ENCODE measurements at regions not wholly inside any gene's neighbourhood (a gene's known extent, or its start where the extent isn't known, plus 50 kb on each side); places are given as distances from the start of the nearest gene placed in this dataset.
A peak's percentile ranks its signal among the peaks of the same experiment; 100 is the strongest.

GRCh38 chr14:71478542-71478941, 453.7 kb upstream of the RGS6 start:
- no peaks in the 10 kb centered on the region for H3K27me3 Mint-ChIP-seq (ENCODE audit: low read depth)
- no peaks in the 10 kb centered on the region for H3K9me3 Mint-ChIP-seq
- no peak overlapping the region for H3K4me3 Mint-ChIP-seq
- H3K36me3 Mint-ChIP-seq (ENCODE audit: low read depth), result no peaks in the 10 kb centered on the region
- H3K27ac Mint-ChIP-seq, result peak overlapping the region in 2 of 3 experiments; percentile 3 to 63
- TF ChIP-seq CTCF (IDR thresholded peaks at IDR 0.05; ENCODE audit: unreplicated experiment in 3 of 3), result no peak
- peaks cover 31% of the 10 kb centered on the region for H3K4me1 Mint-ChIP-seq

GRCh38 chr14:71481021-71481654, 451.1 kb upstream of the RGS6 start:
- peak overlapping the region in 1 of 3 experiments; percentile 73 for H3K27ac Mint-ChIP-seq
- peaks cover 28% of the 10 kb centered on the region for H3K4me1 Mint-ChIP-seq
- H3K4me3 Mint-ChIP-seq, result no peak overlapping the region
- no peaks in the 10 kb centered on the region for H3K27me3 Mint-ChIP-seq (ENCODE audit: low read depth)
- H3K9me3 Mint-ChIP-seq, result no peaks in the 10 kb centered on the region
- peaks cover 4% of the 10 kb centered on the region for H3K36me3 Mint-ChIP-seq (ENCODE audit: low read depth)
- TF ChIP-seq CTCF (IDR thresholded peaks at IDR 0.05; ENCODE audit: unreplicated experiment in 3 of 3), result no peak

- Mint-ChIP-seq H3K27ac (peak overlapping the region; percentile 43 to 76 (median 73)), H3K9me3 (no peaks in the 10 kb centered on the region), H3K4me3 (no peak overlapping the region), H3K27me3 (ENCODE audit: low read depth) (no peaks in the 10 kb centered on the region), H3K4me1 (peaks cover 40% of the 10 kb centered on the region), H3K36me3 (ENCODE audit: low read depth) (peaks cover 11% of the 10 kb centered on the region)
- TF ChIP-seq CTCF (IDR thresholded peaks at IDR 0.05; ENCODE audit: unreplicated experiment in 3 of 3), result no peak
Measured at GRCh38 chr14:71482671-71483070, 449.6 kb upstream of the RGS6 start.

GRCh38 chr14:71483154-71483553, 449.1 kb upstream of the RGS6 start:
- Mint-ChIP-seq H3K36me3 (ENCODE audit: low read depth) (peaks cover 11% of the 10 kb centered on the region), H3K27me3 (ENCODE audit: low read depth) (no peaks in the 10 kb centered on the region), H3K27ac (peak overlapping the region; percentile 43 to 76 (median 73)), H3K9me3 (no peaks in the 10 kb centered on the region), H3K4me3 (no peak overlapping the region), H3K4me1 (peaks cover 41% of the 10 kb centered on the region)
- no peak for TF ChIP-seq CTCF (IDR thresholded peaks at IDR 0.05; ENCODE audit: unreplicated experiment in 3 of 3)

- no peak overlapping the region for H3K4me3 Mint-ChIP-seq
- no peaks in the 10 kb centered on the region for H3K27me3 Mint-ChIP-seq (ENCODE audit: low read depth)
- H3K4me1 Mint-ChIP-seq, result peaks cover 52% of the 10 kb centered on the region
- no peak for TF ChIP-seq CTCF (IDR thresholded peaks at IDR 0.05; ENCODE audit: unreplicated experiment in 3 of 3)
- peaks cover 11% of the 10 kb centered on the region for H3K36me3 Mint-ChIP-seq (ENCODE audit: low read depth)
- H3K27ac Mint-ChIP-seq, result peak overlapping the region; percentile 66 to 93 (median 72)
- no peaks in the 10 kb centered on the region for H3K9me3 Mint-ChIP-seq
Measured at GRCh38 chr14:71485833-71486232, 446.4 kb upstream of the RGS6 start.

DNA sequence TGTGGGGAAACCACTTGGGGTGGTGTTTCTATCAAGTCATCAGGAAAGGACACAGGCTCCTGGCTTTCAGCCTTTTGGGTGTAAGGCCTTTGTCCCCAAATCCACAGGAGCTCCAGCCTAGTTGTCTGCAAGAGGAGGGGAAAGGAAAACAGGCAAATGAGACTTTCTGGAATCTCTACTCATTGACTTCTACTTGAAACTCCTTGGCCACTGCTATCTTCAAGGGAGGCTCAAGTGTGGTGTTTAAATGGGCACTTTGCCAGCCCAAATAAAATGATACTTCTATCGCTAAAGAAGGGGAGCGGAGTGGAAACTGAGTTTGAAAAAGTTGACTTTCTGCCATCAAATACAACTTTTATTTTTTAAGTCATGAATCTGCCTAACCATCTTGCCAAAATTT, 445.9 kb upstream of the RGS6 start:
- H3K4me3 Mint-ChIP-seq, result peak overlapping the region in 1 of 3 experiments; percentile 29
- H3K27ac Mint-ChIP-seq, result peak overlapping the region; percentile 66 to 93 (median 72)
- no peak for TF ChIP-seq CTCF (IDR thresholded peaks at IDR 0.05; ENCODE audit: unreplicated experiment in 3 of 3)

More for the DNA sequence above, 445.9 kb upstream of the RGS6 start:
- Mint-ChIP-seq H3K4me1 (peaks cover 52% of the 10 kb centered on the region), H3K27me3 (ENCODE audit: low read depth) (no peaks in the 10 kb centered on the region), H3K36me3 (ENCODE audit: low read depth) (peaks cover 11% of the 10 kb centered on the region), H3K9me3 (no peaks in the 10 kb centered on the region)
